GM21360 (cell line): ENCODE measurements at regions not wholly inside any gene's neighbourhood (a gene's known extent, or its start where the extent isn't known, plus 50 kb on each side); places are given as distances from the start of the nearest gene placed in this dataset.

Source experiments
- ATAC-seq: cut with Tn5 transposase; IDR thresholded peaks from one replicate; pipeline ENCODE4 v1.9.1; 2021; ENCODE audit warnings: mild to moderate bottlenecking, moderate library complexity; ENCODE audit not compliant: unreplicated experiment

DNA sequence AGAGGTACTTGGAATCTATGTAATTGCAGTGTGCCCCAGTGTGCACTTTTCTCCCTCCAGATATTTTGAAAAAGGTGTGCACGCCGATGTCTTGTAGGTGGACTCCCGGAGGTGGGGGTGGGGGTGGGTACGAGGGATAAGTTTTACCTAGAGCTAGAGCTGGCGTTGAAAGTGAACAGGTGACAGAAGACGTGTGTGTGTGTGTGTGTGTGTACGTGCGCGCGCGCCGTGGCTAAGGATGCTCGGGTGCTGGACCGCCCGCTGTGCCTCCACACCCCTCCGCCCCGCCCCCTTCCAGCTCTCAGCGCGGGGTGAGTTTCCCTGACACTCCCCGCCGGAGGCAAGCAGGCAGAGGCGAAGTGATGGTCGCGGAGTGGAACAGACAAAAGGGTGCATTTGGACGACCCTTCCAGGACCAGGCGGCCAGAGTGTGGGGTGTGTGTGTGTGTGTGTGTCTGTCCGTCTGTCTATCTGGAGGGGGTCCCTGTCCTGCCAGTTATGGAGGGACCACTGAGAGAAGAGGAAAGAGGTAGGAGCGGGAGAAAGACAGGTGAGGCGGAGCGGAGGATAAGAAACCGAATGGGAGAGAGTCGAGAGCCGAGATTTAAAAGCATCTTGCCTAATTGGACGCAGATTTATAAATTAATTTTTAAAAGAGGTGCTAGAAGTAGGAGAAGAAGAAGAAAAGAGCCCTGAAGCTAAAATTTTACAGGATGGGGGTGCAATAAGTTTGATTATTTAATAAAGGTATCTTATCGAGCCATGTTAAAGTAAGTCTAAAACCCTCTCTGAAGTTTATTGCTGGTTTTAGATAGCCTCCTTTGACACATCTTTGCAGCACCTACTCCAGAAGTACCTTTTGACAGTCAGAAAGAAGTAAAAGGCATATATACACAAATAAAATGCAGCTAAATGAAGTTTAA is 335.8 kb upstream of the THRB start:
- no peak for ATAC-seq

DNA sequence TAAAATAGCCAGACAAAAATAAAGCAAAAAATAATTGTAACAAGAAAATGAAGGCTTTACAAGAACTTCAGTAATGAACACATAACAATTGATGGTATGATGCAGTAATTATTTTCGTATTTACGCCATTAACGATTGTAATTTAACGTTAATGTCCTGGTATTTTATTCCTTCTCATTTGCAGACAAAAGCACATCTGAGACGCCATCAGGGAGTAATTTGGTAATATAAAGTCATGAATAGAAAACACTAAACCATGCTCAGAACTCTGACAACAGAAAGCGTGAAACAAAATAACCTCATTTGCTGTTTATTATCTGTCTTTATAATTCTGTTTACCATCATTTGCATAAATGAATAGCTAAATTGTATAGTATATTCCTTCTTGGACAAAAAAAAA is 336.6 kb upstream of the THRB start:
- ATAC-seq: no peak

GRCh38 chr3:24832891-24833290 is 338.2 kb upstream of the THRB start:
- ATAC-seq: no peak

GRCh38 chr3:24834442-24834841 is 339.8 kb upstream of the THRB start:
- ATAC-seq: no peak

GRCh38 chr3:24835510-24835909 is 340.9 kb upstream of the THRB start:
- ATAC-seq: no peak

DNA sequence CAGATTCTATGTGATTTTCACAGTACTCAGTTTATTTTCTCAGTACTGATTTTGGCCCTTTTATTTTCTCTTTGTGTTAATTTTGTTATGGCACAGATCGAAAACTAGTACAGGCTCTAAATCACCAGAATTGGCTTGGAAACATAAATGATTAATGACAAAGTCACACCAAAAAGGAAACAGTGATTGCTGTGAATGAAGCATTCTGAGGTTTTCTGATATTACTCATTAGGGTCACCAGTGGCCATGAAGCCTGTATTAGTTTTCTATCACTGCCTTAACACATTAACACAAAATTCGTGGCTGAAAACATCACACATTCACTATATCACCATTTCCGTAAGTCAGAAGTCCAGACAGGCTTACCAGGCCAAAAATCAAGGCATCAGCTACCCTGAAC is 343.0 kb upstream of the THRB start:
- no peak for ATAC-seq

DNA sequence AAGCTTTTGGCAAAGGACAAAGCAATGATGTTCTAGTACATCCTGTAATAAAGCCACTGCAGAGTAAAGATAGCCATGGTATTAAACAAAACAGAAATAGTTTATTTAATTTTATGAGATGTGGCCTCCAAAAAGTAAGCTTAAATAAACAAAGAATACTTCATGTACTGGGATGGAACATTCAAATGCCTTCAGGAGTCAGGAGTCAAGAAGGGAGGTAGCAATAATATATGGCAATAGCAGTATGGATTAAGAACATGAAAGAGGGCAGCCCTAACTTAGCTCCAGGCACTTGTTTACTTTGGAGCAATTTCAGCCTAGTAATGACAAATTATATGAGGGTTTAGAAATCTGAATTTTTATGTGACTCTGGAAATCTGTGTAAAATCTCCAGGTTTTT is 343.9 kb upstream of the THRB start:
- no peak for ATAC-seq

DNA sequence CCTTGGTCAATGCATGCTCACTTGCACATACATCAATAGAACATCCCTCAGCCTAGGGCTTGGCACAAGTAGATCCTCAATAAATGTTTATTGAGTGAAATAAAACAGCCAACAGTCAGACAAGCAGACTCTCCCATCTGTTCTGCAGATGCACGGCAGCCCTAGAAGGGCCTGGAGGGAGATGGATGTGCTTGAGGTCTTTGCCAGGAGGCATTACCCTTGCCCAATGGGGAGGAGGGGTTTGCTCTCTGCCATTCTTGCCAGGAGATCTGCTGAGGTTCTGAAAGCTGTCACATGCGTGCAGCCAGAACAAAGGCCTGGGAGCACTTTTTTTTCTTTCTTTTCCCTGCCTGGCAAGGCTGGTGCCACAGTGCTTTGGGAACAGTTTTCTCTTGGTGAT is 349.3 kb upstream of the THRB start:
- ATAC-seq: no peak

- no peak for ATAC-seq
These were observed 351.0 kb upstream of the THRB start for GRCh38 chr3:24845524-24846155.

DNA sequence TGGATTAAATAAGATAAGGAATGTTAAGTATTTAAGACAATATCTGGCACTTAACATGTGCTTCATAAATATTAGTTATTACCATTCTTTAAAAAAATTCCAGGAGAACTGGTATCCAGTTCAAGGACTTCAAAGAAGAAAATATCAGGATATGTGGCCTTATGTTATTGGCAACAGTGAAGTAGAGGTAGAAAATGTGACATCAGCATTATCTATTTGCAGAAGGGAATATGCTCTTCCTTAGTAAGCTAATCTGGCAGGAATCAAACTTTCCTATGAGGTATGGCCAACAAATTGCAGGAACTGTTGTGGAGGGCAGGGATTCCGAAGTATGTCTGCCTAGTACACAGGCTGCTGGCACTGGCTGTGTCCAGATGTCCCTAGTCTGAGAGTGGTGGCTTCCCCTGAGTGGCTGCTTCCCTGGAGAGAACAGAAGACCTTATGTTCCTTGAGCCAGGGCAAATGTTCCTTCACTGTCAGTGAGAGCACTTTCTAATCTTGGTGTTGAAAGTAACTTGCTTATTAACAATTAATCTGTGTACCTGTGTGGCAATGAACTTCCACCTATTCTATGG is 351.7 kb upstream of the THRB start:
- no peak for ATAC-seq

- no peak for ATAC-seq
These were observed 355.6 kb upstream of the THRB start for GRCh38 chr3:24850245-24850644.

GRCh38 chr3:24853685-24854490 is 359.2 kb upstream of the THRB start:
- no peak for ATAC-seq

DNA sequence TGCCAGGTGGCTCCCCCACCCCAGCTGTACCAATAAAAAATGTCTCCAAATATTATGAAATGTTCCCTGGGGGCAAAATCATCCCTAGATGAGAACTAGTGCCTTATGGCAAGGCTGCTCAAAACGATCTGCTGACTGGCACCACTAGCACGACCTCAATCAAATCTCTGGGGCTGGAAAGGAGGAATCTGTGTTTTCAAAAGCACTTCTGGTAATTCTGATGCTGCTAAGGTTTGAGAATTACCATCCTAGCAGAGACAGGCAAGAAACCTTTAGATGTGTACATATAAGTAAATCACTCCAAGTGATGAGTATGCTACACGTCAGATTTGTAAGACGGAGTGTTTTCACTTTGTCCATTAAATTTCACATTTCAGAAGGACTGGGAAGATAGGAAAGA is 360.1 kb upstream of the THRB start:
- no peak for ATAC-seq

GRCh38 chr3:24857945-24858344 is 363.3 kb upstream of the THRB start:
- ATAC-seq: no peak

GRCh38 chr3:24863215-24863614 is 368.6 kb upstream of the THRB start:
- no peak for ATAC-seq

DNA sequence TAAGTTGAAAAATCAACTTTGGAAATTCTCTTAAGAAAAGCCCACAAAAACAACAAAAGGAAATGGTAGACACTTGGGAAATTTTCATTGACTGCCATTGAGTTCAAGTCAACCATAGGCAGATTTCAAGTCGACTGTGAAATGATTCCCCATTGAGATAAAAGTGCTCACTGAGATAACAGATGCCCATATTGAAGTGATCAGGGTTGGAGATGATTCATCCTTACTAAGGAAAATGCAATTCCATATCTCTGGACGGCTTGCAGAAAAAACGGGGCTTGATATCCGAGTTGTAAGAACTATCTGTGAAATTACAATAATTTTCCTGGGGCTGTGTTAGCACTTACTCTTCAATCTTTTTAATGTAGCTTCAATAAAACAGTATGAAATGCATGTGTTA is 373.1 kb upstream of the THRB start:
- ATAC-seq: no peak

GRCh38 chr3:24881239-24881638 is 386.6 kb upstream of the THRB start:
- no peak for ATAC-seq

DNA sequence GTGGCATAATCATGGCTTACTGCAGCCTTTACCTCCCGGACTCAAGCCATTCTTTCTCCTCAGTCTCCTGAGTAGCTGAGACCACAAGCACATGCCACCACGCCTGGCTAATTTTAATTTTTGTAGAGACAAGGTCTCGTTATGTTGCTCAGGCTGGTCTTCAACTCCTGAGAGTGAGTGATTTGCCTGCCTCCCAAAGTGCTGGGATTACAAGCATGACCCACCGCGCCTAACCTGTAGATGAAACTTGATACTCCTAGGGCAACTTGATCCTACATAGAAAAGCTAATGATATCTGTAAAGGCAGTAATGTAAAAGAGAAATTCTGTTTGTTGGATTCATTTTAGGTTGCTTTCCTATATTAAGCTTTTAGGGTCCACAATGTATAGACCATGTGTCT is 391.9 kb upstream of the THRB start:
- ATAC-seq: no peak

- no peak for ATAC-seq
These were observed 395.4 kb upstream of the THRB start for GRCh38 chr3:24890012-24890411.

GRCh38 chr3:24899373-24899772 is 404.7 kb upstream of the THRB start:
- ATAC-seq: no peak

GRCh38 chr3:24899901-24900603 is 405.4 kb upstream of the THRB start:
- no peak for ATAC-seq
